Stimulated activated CD4-positive, alpha-beta T cell treated with anti-CD3 and anti-CD28 coated beads, Interleukin-2, amount 100 ng/mL, for 24 hours (primary cell): ENCODE measurements at regions not wholly inside any gene's neighbourhood (a gene's known extent, or its start where the extent isn't known, plus 50 kb on each side); places are given as distances from the start of the nearest gene placed in this dataset.
"Not testable (repeated sequence)": the region's sequence is repeated elsewhere in the genome, so short reads cannot be mapped to it uniquely, and the experiment has no call there.

ENCODE experiments used
- DNase-seq, 2 donors: peaks; one replicate each; pipeline ENCODE4 v3.0.0-alpha.2; 2020

- no peak for DNase-seq
Measured at GRCh38 chr4:158122501-158122900, 50.3 kb downstream of the GASK1B start.

- DNase-seq = no peak
Measured at GRCh38 chr4:158121161-158121579, 51.7 kb downstream of the GASK1B start.

GRCh38 chr4:158120645-158121151, 52.1 kb downstream of the GASK1B start:
- not testable (repeated sequence) for DNase-seq

GRCh38 chr4:158112611-158113010, 60.2 kb downstream of the GASK1B start:
- DNase-seq = no peak

GRCh38 chr4:158111241-158111640, 61.6 kb downstream of the GASK1B start:
- DNase-seq = no peak

GRCh38 chr4:158102904-158103303, 69.9 kb downstream of the GASK1B start:
- DNase-seq = no peak

- no peak for DNase-seq
Measured at GRCh38 chr4:158099686-158100085, 73.1 kb downstream of the GASK1B start.

- no peak for DNase-seq
Measured at GRCh38 chr4:158098802-158099201, 74.0 kb downstream of the GASK1B start.

- no peak for DNase-seq
Measured at GRCh38 chr4:158094413-158095134, 78.3 kb downstream of the GASK1B start.

- DNase-seq = no peak
Measured at GRCh38 chr4:158090323-158090722, 82.5 kb downstream of the GASK1B start.

GRCh38 chr4:158089897-158090296, 82.9 kb downstream of the GASK1B start:
- DNase-seq = not testable (repeated sequence)

- no peak for DNase-seq
Measured at GRCh38 chr4:158080354-158080753, 92.5 kb downstream of the GASK1B start.

- no peak for DNase-seq
Measured at GRCh38 chr4:158079661-158080060, 93.2 kb downstream of the GASK1B start.

GRCh38 chr4:158077835-158078234, 95.0 kb downstream of the GASK1B start:
- DNase-seq = no peak

GRCh38 chr4:158074851-158075250, 98.0 kb downstream of the GASK1B start:
- DNase-seq = no peak

- no peak for DNase-seq
Measured at GRCh38 chr4:158071931-158072330, 100.9 kb downstream of the GASK1B start.

GRCh38 chr4:158068068-158068467, 104.8 kb downstream of the GASK1B start:
- no peak for DNase-seq

GRCh38 chr4:158067646-158068045, 105.2 kb downstream of the GASK1B start:
- DNase-seq = no peak

- no peak for DNase-seq
Measured at GRCh38 chr4:158065603-158066002, 107.2 kb downstream of the GASK1B start.

- DNase-seq = no peak
Measured at GRCh38 chr4:158065176-158065575, 107.6 kb downstream of the GASK1B start.

- DNase-seq = no peak
Measured at GRCh38 chr4:158056689-158057245, 116.1 kb downstream of the GASK1B start.

- DNase-seq = no peak
Measured at GRCh38 chr4:158055668-158056067, 117.2 kb downstream of the GASK1B start.

GRCh38 chr4:158053801-158054200, 119.0 kb downstream of the GASK1B start:
- DNase-seq = no peak

GRCh38 chr4:158053086-158053485, 119.7 kb downstream of the GASK1B start:
- no peak for DNase-seq
